D721Med (cell line): ENCODE measurements at regions not wholly inside any gene's neighbourhood (a gene's known extent, or its start where the extent isn't known, plus 50 kb on each side); places are given as distances from the start of the nearest gene placed in this dataset.

Experiments
- DNase-seq: peaks from one replicate; pipeline ENCODE4 v3.0.0; 2011; ENCODE audit warnings: low spot score; ENCODE audit not compliant: insufficient read length
- FAIRE-seq: peaks from 2 replicates; lab custom pipeline; 2011; peaks lifted over from hg19 to GRCh38; lab: Jason Lieb, UNC
- TF ChIP-seq, protein P1 (sequence below): IDR thresholded peaks from 2 replicates; pipeline ENCODE4 v1.5.1; 2012; ENCODE audit warnings: mild to moderate bottlenecking, control low read depth; ENCODE audit not compliant: insufficient read depth; ENCODE audit errors: missing control alignments

- no peak for DNase-seq
- TF ChIP-seq, protein P1, sequence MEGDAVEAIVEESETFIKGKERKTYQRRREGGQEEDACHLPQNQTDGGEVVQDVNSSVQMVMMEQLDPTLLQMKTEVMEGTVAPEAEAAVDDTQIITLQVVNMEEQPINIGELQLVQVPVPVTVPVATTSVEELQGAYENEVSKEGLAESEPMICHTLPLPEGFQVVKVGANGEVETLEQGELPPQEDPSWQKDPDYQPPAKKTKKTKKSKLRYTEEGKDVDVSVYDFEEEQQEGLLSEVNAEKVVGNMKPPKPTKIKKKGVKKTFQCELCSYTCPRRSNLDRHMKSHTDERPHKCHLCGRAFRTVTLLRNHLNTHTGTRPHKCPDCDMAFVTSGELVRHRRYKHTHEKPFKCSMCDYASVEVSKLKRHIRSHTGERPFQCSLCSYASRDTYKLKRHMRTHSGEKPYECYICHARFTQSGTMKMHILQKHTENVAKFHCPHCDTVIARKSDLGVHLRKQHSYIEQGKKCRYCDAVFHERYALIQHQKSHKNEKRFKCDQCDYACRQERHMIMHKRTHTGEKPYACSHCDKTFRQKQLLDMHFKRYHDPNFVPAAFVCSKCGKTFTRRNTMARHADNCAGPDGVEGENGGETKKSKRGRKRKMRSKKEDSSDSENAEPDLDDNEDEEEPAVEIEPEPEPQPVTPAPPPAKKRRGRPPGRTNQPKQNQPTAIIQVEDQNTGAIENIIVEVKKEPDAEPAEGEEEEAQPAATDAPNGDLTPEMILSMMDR, result no peak
- no peak for FAIRE-seq
These were observed 232.2 kb downstream of the C12orf50 start for GRCh38 chr12:87796961-87797516.

- FAIRE-seq (no peak), DNase-seq (no peak)
- TF ChIP-seq, protein P1, result no peak
These were observed 233.6 kb downstream of the C12orf50 start for GRCh38 chr12:87795555-87795954.

DNA sequence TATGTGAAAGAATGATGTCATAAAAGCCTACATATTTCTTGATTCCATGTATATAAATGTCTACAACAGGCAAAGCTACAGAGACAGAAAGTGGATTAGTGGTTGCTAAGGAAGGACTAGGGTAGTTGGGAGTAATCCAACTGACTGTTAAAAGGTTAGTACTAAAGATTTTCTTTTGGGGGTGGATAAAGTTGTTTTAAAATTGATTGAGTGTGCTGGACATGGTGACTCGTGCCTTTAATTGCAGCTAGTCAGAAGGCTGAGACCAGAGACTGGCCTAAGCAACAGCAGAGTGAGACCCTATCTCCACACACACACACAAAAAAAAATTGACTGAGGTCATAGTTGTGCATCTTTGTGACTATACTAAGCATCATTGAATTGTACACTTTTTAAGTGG, 234.3 kb downstream of the C12orf50 start:
- TF ChIP-seq, protein P1, result no peak
- DNase-seq (no peak), FAIRE-seq (no peak)

DNA sequence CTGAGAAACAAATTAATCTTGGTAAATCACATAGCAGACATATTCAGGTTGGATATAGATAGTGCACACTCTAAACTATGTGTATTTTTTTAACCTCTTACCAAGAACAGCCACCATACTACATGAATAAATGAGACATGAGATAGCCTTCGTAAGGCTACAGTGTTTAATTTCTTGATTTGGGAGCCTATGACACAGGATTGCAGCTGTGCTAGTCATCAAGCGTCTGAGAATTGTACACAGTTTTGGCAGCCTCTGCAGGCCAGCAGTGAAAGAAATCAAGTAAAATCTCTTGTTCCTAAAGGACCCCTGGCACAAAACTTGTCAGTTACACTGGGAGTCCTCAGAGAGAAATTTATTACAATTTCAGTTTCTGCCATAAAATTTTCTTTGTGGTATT, 236.1 kb downstream of the C12orf50 start:
- no peak for FAIRE-seq
- TF ChIP-seq, protein P1, result no peak

DNA sequence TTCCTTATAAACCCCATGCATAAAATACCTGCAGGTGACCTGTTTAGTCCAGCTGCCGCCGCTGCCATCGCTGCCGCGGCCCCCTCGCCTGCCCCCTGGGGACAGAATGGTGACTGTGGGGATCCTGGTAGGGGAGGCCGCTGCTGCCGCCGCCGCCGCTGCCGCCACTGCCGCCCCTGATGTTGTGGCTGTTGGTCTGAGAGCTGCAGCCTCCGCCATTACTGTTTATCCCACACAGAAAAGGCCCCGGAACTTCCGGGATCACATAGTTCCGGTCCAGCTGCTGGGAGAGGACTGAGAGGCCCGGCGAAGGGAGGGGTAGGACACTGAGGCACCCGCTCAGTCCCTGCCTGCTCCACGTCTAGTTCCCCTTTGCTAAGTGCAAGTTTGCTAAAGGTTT, 244.9 kb downstream of the C12orf50 start:
- TF ChIP-seq, protein P1, result no peak
- no peak for DNase-seq
- FAIRE-seq, result no peak

More for the DNA sequence above, 236.1 kb downstream of the C12orf50 start:
- DNase-seq, result no peak

DNA sequence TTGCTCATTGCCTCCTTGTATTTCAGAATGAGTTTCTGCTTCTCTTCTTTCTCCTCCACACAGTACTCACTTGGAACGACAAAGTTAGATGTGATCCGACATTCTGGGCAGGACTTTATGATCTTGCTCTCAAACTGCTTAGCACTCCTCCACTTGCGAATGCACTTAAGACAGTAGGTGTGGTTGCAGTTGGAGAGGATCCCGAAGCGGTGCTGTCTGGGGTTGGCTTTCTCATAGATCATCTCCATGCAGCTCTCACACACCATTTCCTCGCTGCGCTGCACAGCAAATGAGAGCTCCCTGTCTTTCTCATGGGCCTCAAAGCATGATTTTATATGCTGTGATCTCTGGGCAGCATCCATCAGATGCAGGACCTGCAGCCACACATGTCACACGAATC, 245.7 kb downstream of the C12orf50 start:
- TF ChIP-seq, protein P1, result no peak
- no peak for FAIRE-seq
- no peak for DNase-seq

GRCh38 chr12:87782838-87783237, 246.4 kb downstream of the C12orf50 start:
- no peak for DNase-seq

More at GRCh38 chr12:87782838-87783237, 246.4 kb downstream of the C12orf50 start:
- FAIRE-seq, result no peak
- TF ChIP-seq, protein P1, result no peak
